Caco-2 (cell line): ENCODE measurements at regions not wholly inside any gene's neighbourhood (a gene's known extent, or its start where the extent isn't known, plus 50 kb on each side); places are given as distances from the start of the nearest gene placed in this dataset.

Source experiments
- BruUV-seq: library from RNA; stranded (reverse); fragments of 400-500 nt; replicated peaks from 2 replicates; lab custom pipeline; 2021; lab: Mats Ljungman, UMichigan
- CTCF ChIA-PET: fragments of 300-600 bp; sonication (Branson Sonifier 250); formaldehyde crosslinking; loops from one replicate; lab custom pipeline; 2022; ENCODE audit warnings: antibody characterized with exemption; lab: Charles Lee
- POLR2A ChIA-PET: fragments of 300-600 bp; sonication (Branson Sonifier 250); formaldehyde crosslinking; loops from one replicate; lab custom pipeline; 2022; ENCODE audit warnings: antibody characterized with exemption; lab: Charles Lee
- DNase-seq, 2 experiments: peaks; one replicate each; pipeline versions ENCODE4 v3.0.0 to v3.0.0-alpha.2; 2020 to 2022
- H3K27me3 ChIP-seq: replicated peaks from 2 replicates; pipeline ENCODE4 v1.6.0; 2011; ENCODE audit warnings: low read length; ENCODE audit not compliant: control insufficient read depth, insufficient read depth
- H3K36me3 ChIP-seq: 2 replicates; pipeline ENCODE4 v1.5.1; 2011; ENCODE audit warnings: low read length; ENCODE audit not compliant: control insufficient read depth, insufficient read depth
- H3K4me1 ChIP-seq: fragments of 250-450 bp; sonication (Bioruptor Pico); 2 replicates; pipeline ENCODE4 v1.5.1; 2020; ENCODE audit warnings: mild to moderate bottlenecking
- H3K4me3 ChIP-seq: 2 replicates; pipeline ENCODE4 v1.5.1; 2011; ENCODE audit warnings: low read depth, mild to moderate bottlenecking, control low read depth, low read length
- H3K9me3 ChIP-seq: fragments of 250-450 bp; sonication (Bioruptor Pico); 2 replicates; pipeline ENCODE4 v1.5.1; 2020; ENCODE audit warnings: mild to moderate bottlenecking, moderate library complexity
- H3K27ac Mint-ChIP-seq: one replicate; pipeline ENCODE4 v1.8.0; 2022; ENCODE audit warnings: mixed read lengths; ENCODE audit not compliant: unreplicated experiment
- H3K27me3 Mint-ChIP-seq: one replicate; pipeline ENCODE4 v1.8.0; 2022; ENCODE audit warnings: mixed read lengths; ENCODE audit not compliant: insufficient read depth, unreplicated experiment
- H3K36me3 Mint-ChIP-seq: one replicate; pipeline ENCODE4 v1.8.0; 2022; ENCODE audit warnings: mild to moderate bottlenecking, mixed read lengths; ENCODE audit not compliant: insufficient read depth, unreplicated experiment
- H3K4me1 Mint-ChIP-seq: one replicate; pipeline ENCODE4 v1.8.0; 2022; ENCODE audit warnings: low read depth, mixed read lengths; ENCODE audit not compliant: unreplicated experiment
- H3K4me3 Mint-ChIP-seq: one replicate; pipeline ENCODE4 v1.8.0; 2022; ENCODE audit warnings: mild to moderate bottlenecking, moderate library complexity, mixed read lengths; ENCODE audit not compliant: unreplicated experiment
- H3K9me3 Mint-ChIP-seq: one replicate; pipeline ENCODE4 v1.8.0; 2022; ENCODE audit warnings: mixed read lengths; ENCODE audit not compliant: unreplicated experiment
- CTCF ChIP-seq, 2 experiments: fragments of 200-600 bp in 1 of 2; IDR thresholded peaks; 1 replicate in 1 of 2; 2 replicates in 1 of 2; pipeline versions ENCODE4 v1.5.1 to v1.8.0; 2011 to 2022; ENCODE audit warnings: antibody characterized with exemption in 1 of 2, control low read depth in 1 of 2, inconsistent platforms in 1 of 2, low read depth in 1 of 2, low read length in 1 of 2, mild to moderate bottlenecking in 1 of 2, moderate library complexity in 1 of 2; ENCODE audit not compliant: insufficient read depth in 1 of 2, severe bottlenecking in 1 of 2, unreplicated experiment in 1 of 2
- intact Hi-C: fragments of 100-400 bp; cut with micrococcal nuclease; formaldehyde crosslinking; loops from one replicate; pipeline ENCODE4 v1.10.0; 2022; ENCODE audit not compliant: unreplicated experiment

- Mint-ChIP-seq H3K9me3 (no peaks in the 10 kb centered on the region), H3K36me3 (no peaks in the 10 kb centered on the region), H3K4me1 (no peaks in the 10 kb centered on the region), H3K27me3 (no peaks in the 10 kb centered on the region), H3K27ac (no peak overlapping the region), H3K4me3 (no peak overlapping the region)
- Histone ChIP-seq H3K4me3 (no peak overlapping the region), H3K9me3 (no peaks in the 10 kb centered on the region), H3K27me3 (no peaks in the 10 kb centered on the region), H3K36me3 (no peaks in the 10 kb centered on the region), H3K4me1 (no peaks in the 10 kb centered on the region)
- TF ChIP-seq CTCF (IDR thresholded peaks at IDR 0.05; ENCODE audit: insufficient read depth in 1 of 2, low read depth in 1 of 2, low read length in 1 of 2, severe bottlenecking in 1 of 2, unreplicated experiment in 1 of 2): no peak
- intact Hi-C loops: no loop called here
- ChIA-PET CTCF (no interaction called here), POLR2A (no interaction called here)
- DNase-seq: no peak
- BruUV-seq: no TSS peak
Measured at GRCh38 chr19:27922970-27923369, 1290.0 kb downstream of the UQCRFS1 start.

- H3K27me3 ChIP-seq: no peaks in the 10 kb centered on the region
- no peaks in the 10 kb centered on the region for H3K9me3 ChIP-seq
- no peak for TF ChIP-seq CTCF (IDR thresholded peaks at IDR 0.05; ENCODE audit: insufficient read depth in 1 of 2, low read depth in 1 of 2, low read length in 1 of 2, severe bottlenecking in 1 of 2, unreplicated experiment in 1 of 2)
- CTCF ChIA-PET: no interaction called here
- Mint-ChIP-seq H3K4me1 (no peaks in the 10 kb centered on the region), H3K27ac (no peak overlapping the region), H3K9me3 (no peaks in the 10 kb centered on the region), H3K36me3 (no peaks in the 10 kb centered on the region), H3K4me3 (no peak overlapping the region), H3K27me3 (no peaks in the 10 kb centered on the region)
- intact Hi-C loops: no loop called here
- H3K4me1 ChIP-seq: no peaks in the 10 kb centered on the region
- H3K4me3 ChIP-seq: no peak overlapping the region
- POLR2A ChIA-PET: no interaction called here
- H3K36me3 ChIP-seq: no peaks in the 10 kb centered on the region
- no TSS peak for BruUV-seq
- DNase-seq: no peak
Measured at GRCh38 chr19:27920774-27921173, 1292.2 kb downstream of the UQCRFS1 start.

- Mint-ChIP-seq H3K36me3 (no peaks in the 10 kb centered on the region), H3K4me3 (no peak overlapping the region), H3K27me3 (no peaks in the 10 kb centered on the region), H3K4me1 (no peaks in the 10 kb centered on the region), H3K27ac (no peak overlapping the region), H3K9me3 (no peaks in the 10 kb centered on the region)
- no TSS peak for BruUV-seq
- Histone ChIP-seq H3K4me1 (no peaks in the 10 kb centered on the region), H3K36me3 (no peaks in the 10 kb centered on the region), H3K9me3 (no peaks in the 10 kb centered on the region), H3K4me3 (no peak overlapping the region), H3K27me3 (no peaks in the 10 kb centered on the region)
- no peak for TF ChIP-seq CTCF (IDR thresholded peaks at IDR 0.05; ENCODE audit: insufficient read depth in 1 of 2, low read depth in 1 of 2, low read length in 1 of 2, severe bottlenecking in 1 of 2, unreplicated experiment in 1 of 2)
- intact Hi-C loops: no loop called here
- no peak for DNase-seq
- ChIA-PET POLR2A (no interaction called here), CTCF (no interaction called here)
Measured at GRCh38 chr19:27918818-27919217, 1294.1 kb downstream of the UQCRFS1 start.
